H1 (cell line): ENCODE measurements at regions not wholly inside any gene's neighbourhood (a gene's known extent, or its start where the extent isn't known, plus 50 kb on each side); places are given as distances from the start of the nearest gene placed in this dataset.

Experiments
- BCL11A ChIP-seq, 2 experiments: IDR thresholded peaks; one replicate each; pipeline ENCODE4 v1.6.1; 2011; ENCODE audit warnings: low read depth in 2 of 2, low read length in 2 of 2, mild to moderate bottlenecking in 2 of 2
- JUND ChIP-seq: IDR thresholded peaks from 2 replicates; pipeline ENCODE4 v1.6.1; 2011; ENCODE audit warnings: mild to moderate bottlenecking, improper control_type of control experiment, low read length
- NRF1 ChIP-seq: IDR thresholded peaks from 2 replicates; pipeline ENCODE4 v1.6.1; 2011; ENCODE audit warnings: mild to moderate bottlenecking, low read depth, low read length, improper control_type of control experiment

DNA sequence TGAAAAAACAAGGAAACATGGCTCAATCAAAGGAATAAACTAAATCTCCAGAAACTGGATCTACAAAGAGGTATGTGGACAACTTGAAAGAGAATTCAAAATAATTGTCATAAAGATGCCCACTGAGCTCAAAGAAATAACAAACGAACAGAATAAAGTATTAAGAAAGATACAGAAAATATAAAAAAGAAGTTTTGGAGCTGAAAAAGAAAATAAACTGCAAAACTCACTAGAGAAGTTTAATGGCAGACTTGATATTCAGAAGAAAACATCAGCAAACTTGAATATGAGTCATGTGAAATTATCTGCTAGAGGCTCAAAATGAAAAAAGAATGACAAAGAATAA, 208.1 kb upstream of the SAMSN1 start (continued):
- no peak for TF ChIP-seq BCL11A (IDR thresholded peaks at IDR 0.05; ENCODE audit: low read depth in 2 of 2, low read length in 2 of 2)
- TF ChIP-seq JUND, result no peak
- no peak for TF ChIP-seq NRF1
